ENCODE measurements at regions not wholly inside any gene's neighbourhood (a gene's known extent, or its start where the extent isn't known, plus 50 kb on each side); places are given as distances from the start of the nearest gene placed in this dataset.
A peak's percentile ranks its signal among the peaks of the same experiment; 100 is the strongest.

- H3K4me2 ChIP-seq: no peak overlapping the region
- peaks cover 9 to 66% (median 39%) of the 10 kb centered on the region in 11 experiments; a peak in 18 of 22 replicates for H3K9me3 ChIP-seq (replicated peaks in 1 of 11)
- H3K4me1 ChIP-seq: peaks cover 4 to 26% (median 16%) of the 10 kb centered on the region in 10 experiments; a peak in 17 of 20 replicates
- no peak overlapping the region for H3K9ac ChIP-seq
- H3K36me3 ChIP-seq: no peaks in the 10 kb centered on the region
- no peaks in the 10 kb centered on the region for H4K20me1 ChIP-seq
- no peak overlapping the region for H3K4me3 ChIP-seq
- H3K27me3 ChIP-seq: no peaks in the 10 kb centered on the region
- no peak for TF ChIP-seq Cebpa-rat (IDR thresholded peaks at IDR 0.05)
- no peak overlapping the region for H3K27ac ChIP-seq
These were observed 207.1 kb upstream of the CLINT1 start for GRCh38 chr5:158066076-158066475.

- TF ChIP-seq Cebpa-rat (IDR thresholded peaks at IDR 0.05): no peak
- no peak overlapping the region for H3K4me3 ChIP-seq
- H4K20me1 ChIP-seq: no peaks in the 10 kb centered on the region
- H3K36me3 ChIP-seq: no peaks in the 10 kb centered on the region
- H3K27me3 ChIP-seq: no peaks in the 10 kb centered on the region
- peak overlapping the region in 5 of 11 experiments; percentile 11 to 38 (median 20); a peak in 4 of 22 replicates for H3K4me2 ChIP-seq
- peaks cover 9 to 74% (median 45%) of the 10 kb centered on the region in 11 experiments; a peak in 19 of 22 replicates for H3K9me3 ChIP-seq (replicated peaks in 1 of 11)
- no peak overlapping the region for H3K9ac ChIP-seq
- peaks cover 0 to 10% (median under 1%) of the 10 kb centered on the region in 10 experiments; a peak in 7 of 20 replicates for H3K4me1 ChIP-seq
- no peak overlapping the region for H3K27ac ChIP-seq
These were observed 205.6 kb upstream of the CLINT1 start for GRCh38 chr5:158064334-158065123.

- no peaks in the 10 kb centered on the region for H3K27me3 ChIP-seq
- no peak overlapping the region for H3K9ac ChIP-seq
- no peaks in the 10 kb centered on the region for H4K20me1 ChIP-seq
- H3K4me2 ChIP-seq: no peak overlapping the region
- no peaks in the 10 kb centered on the region for H3K36me3 ChIP-seq
- peaks cover 9 to 79% (median 46%) of the 10 kb centered on the region in 11 experiments; a peak in 19 of 22 replicates for H3K9me3 ChIP-seq (replicated peaks in 1 of 11)
- H3K27ac ChIP-seq: no peak overlapping the region
- no peak overlapping the region for H3K4me3 ChIP-seq
- no peak for TF ChIP-seq Cebpa-rat (IDR thresholded peaks at IDR 0.05)
- peaks cover 0 to 19% (median 7%) of the 10 kb centered on the region in 10 experiments; a peak in 17 of 20 replicates for H3K4me1 ChIP-seq
These were observed 204.1 kb upstream of the CLINT1 start for GRCh38 chr5:158063052-158063451.

- Histone ChIP-seq H3K4me1 (peaks cover 4 to 35% (median 23%) of the 10 kb centered on the region in 10 experiments; a peak in 19 of 20 replicates), H3K27me3 (no peaks in the 10 kb centered on the region), H3K4me3 (no peak overlapping the region), H3K4me2 (no peak overlapping the region), H3K36me3 (no peaks in the 10 kb centered on the region), H3K9me3 (replicated peaks in 1 of 11) (peaks cover 9 to 65% (median 37%) of the 10 kb centered on the region in 11 experiments; a peak in 19 of 22 replicates), H4K20me1 (no peaks in the 10 kb centered on the region), H3K27ac (no peak overlapping the region), H3K9ac (no peak overlapping the region)
- no peak for TF ChIP-seq Cebpa-rat (IDR thresholded peaks at IDR 0.05)
These were observed 202.5 kb upstream of the CLINT1 start for GRCh38 chr5:158061451-158061850.

GRCh38 chr5:158060212-158060611, 201.3 kb upstream of the CLINT1 start:
- peaks cover 9 to 59% (median 36%) of the 10 kb centered on the region in 11 experiments; a peak in 19 of 22 replicates for H3K9me3 ChIP-seq (replicated peaks in 1 of 11)
- peaks cover 16 to 44% (median 36%) of the 10 kb centered on the region in 10 experiments for H3K4me1 ChIP-seq
- no peak for TF ChIP-seq Cebpa-rat (IDR thresholded peaks at IDR 0.05)
- no peak overlapping the region for H3K4me3 ChIP-seq
- no peak overlapping the region for H3K9ac ChIP-seq
- no peaks in the 10 kb centered on the region for H3K36me3 ChIP-seq
- H4K20me1 ChIP-seq: no peaks in the 10 kb centered on the region
- H3K4me2 ChIP-seq: no peak overlapping the region
- H3K27me3 ChIP-seq: no peaks in the 10 kb centered on the region
- no peak overlapping the region for H3K27ac ChIP-seq

GRCh38 chr5:158058208-158059120, 199.5 kb upstream of the CLINT1 start:
- H3K9ac ChIP-seq: no peak overlapping the region
- peak overlapping the region in 1 of 11 experiments; percentile 44; a peak in 1 of 22 replicates for H3K27ac ChIP-seq
- no peaks in the 10 kb centered on the region for H3K36me3 ChIP-seq
- H3K27me3 ChIP-seq: no peaks in the 10 kb centered on the region
- TF ChIP-seq Cebpa-rat (IDR thresholded peaks at IDR 0.05): no peak
- peaks cover 20 to 58% (median 52%) of the 10 kb centered on the region in 10 experiments for H3K4me1 ChIP-seq
- no peaks in the 10 kb centered on the region for H4K20me1 ChIP-seq
- peaks cover 4 to 50% (median 31%) of the 10 kb centered on the region in 11 experiments; a peak in 19 of 22 replicates for H3K9me3 ChIP-seq (replicated peaks in 1 of 11)
- H3K4me3 ChIP-seq: no peak overlapping the region
- peak overlapping the region in 9 of 11 experiments; percentile 8 to 85 (median 83); a peak in 17 of 22 replicates for H3K4me2 ChIP-seq

GRCh38 chr5:158056130-158056825, 197.3 kb upstream of the CLINT1 start:
- H3K9me3 ChIP-seq (replicated peaks in 1 of 11): peaks cover 0 to 40% (median 12%) of the 10 kb centered on the region in 11 experiments; a peak in 13 of 22 replicates
- H3K9ac ChIP-seq: peak overlapping the region in 3 of 11 experiments; percentile 15 to 48 (median 16); a peak in 4 of 22 replicates
- H3K4me1 ChIP-seq: peaks cover 20 to 77% (median 67%) of the 10 kb centered on the region in 10 experiments
- H4K20me1 ChIP-seq: no peaks in the 10 kb centered on the region
- H3K36me3 ChIP-seq: no peaks in the 10 kb centered on the region
- H3K27me3 ChIP-seq: no peaks in the 10 kb centered on the region
- H3K27ac ChIP-seq: peak overlapping the region in 7 of 11 experiments; percentile 2 to 57 (median 51); a peak in 12 of 22 replicates
- TF ChIP-seq Cebpa-rat (IDR thresholded peaks at IDR 0.05): no peak
- H3K4me3 ChIP-seq: no peak overlapping the region
- peak overlapping the region; percentile 24 to 85 (median 82) for H3K4me2 ChIP-seq

- H3K9me3 ChIP-seq (replicated peaks in 1 of 11): peaks cover 0 to 28% (median 4%) of the 10 kb centered on the region in 11 experiments; a peak in 8 of 22 replicates
- no peaks in the 10 kb centered on the region for H3K27me3 ChIP-seq
- peak overlapping the region; percentile 36 to 85 (median 82) for H3K4me2 ChIP-seq
- H3K4me1 ChIP-seq: peaks cover 20 to 87% (median 67%) of the 10 kb centered on the region in 10 experiments
- TF ChIP-seq Cebpa-rat (IDR thresholded peaks at IDR 0.05): no peak
- H3K9ac ChIP-seq: peak overlapping the region in 4 of 11 experiments; percentile 4 to 22 (median 16); a peak in 4 of 22 replicates
- H3K4me3 ChIP-seq: peak overlapping the region in 6 of 10 experiments; percentile 6 to 40 (median 31); a peak in 8 of 20 replicates
- H3K27ac ChIP-seq: peak overlapping the region in 7 of 11 experiments; percentile 34 to 57 (median 51); a peak in 13 of 22 replicates
- H3K36me3 ChIP-seq: no peaks in the 10 kb centered on the region
- no peaks in the 10 kb centered on the region for H4K20me1 ChIP-seq
These were observed 196.2 kb upstream of the CLINT1 start for GRCh38 chr5:158055111-158055501.
